IMR-90 (cell line): ENCODE measurements at regions not wholly inside any gene's neighbourhood (a gene's known extent, or its start where the extent isn't known, plus 50 kb on each side); places are given as distances from the start of the nearest gene placed in this dataset.
A peak's percentile ranks its signal among the peaks of the same experiment; 100 is the strongest.

ENCODE experiments used
- ATAC-seq: fragments of 200-7000 bp; cut with Tn5 transposase; 2 replicates; pipeline ENCODE4 v1.9.1; 2020; ENCODE audit warnings: low read depth, mild to moderate bottlenecking, moderate library complexity
- BruUV-seq: library from RNA; stranded (reverse); fragments of 400-500 nt; replicated peaks from 2 replicates; lab custom pipeline; 2021; lab: Mats Ljungman, UMichigan
- CTCF ChIA-PET: fragments of 300-600 bp; formaldehyde crosslinking; extraction: SDS; loops from one replicate; lab custom pipeline; 2021; ENCODE audit warnings: antibody characterized with exemption; lab: Yijun Ruan, JAX
- POLR2A ChIA-PET: fragments of 300-600 bp; sonication (Branson Sonifier 250); formaldehyde crosslinking; loops from one replicate; lab custom pipeline; 2022; ENCODE audit warnings: antibody characterized with exemption; ENCODE audit not compliant: unreplicated experiment; lab: Charles Lee
- DNase-seq: peaks from one replicate; pipeline ENCODE4 v3.0.0; 2013
- H2AFZ ChIP-seq: replicated peaks from 2 replicates; pipeline ENCODE3; 2013; ENCODE audit warnings: low read length, mild to moderate bottlenecking; ENCODE audit not compliant: poor library complexity
- H2AK5ac ChIP-seq: 2 replicates; pipeline ENCODE4 v1.6.1; 2013; ENCODE audit warnings: low read depth, low read length, inconsistent platforms
- H2AK9ac ChIP-seq: replicated peaks from 2 replicates; pipeline ENCODE3; 2013; ENCODE audit warnings: mild to moderate bottlenecking, low read depth, low read length, moderate library complexity; ENCODE audit not compliant: poor library complexity
- H2BK120ac ChIP-seq: 2 replicates; pipeline ENCODE4 v1.6.1; 2013; ENCODE audit warnings: low read depth, low read length, inconsistent platforms
- H2BK15ac ChIP-seq: 3 replicates; pipeline ENCODE4 v1.6.1; 2013; ENCODE audit warnings: low read depth, low read length, inconsistent platforms
- H2BK20ac ChIP-seq: 2 replicates; pipeline ENCODE4 v1.6.1; 2013; ENCODE audit warnings: low read depth, mild to moderate bottlenecking, inconsistent platforms, low read length, moderate library complexity
- H2BK5ac ChIP-seq: 2 replicates; pipeline ENCODE4 v1.6.1; 2013; ENCODE audit warnings: mild to moderate bottlenecking, low read depth, low read length, inconsistent platforms; ENCODE audit not compliant: poor library complexity, severe bottlenecking
- H3K14ac ChIP-seq: replicated peaks from 2 replicates; pipeline ENCODE4 v1.6.1; 2013; ENCODE audit warnings: low read depth, low read length, inconsistent platforms
- H3K18ac ChIP-seq: 2 replicates; pipeline ENCODE4 v1.6.1; 2013; ENCODE audit warnings: low read depth, low read length, control low read depth
- H3K23ac ChIP-seq: 2 replicates; pipeline ENCODE4 v1.6.1; 2013; ENCODE audit warnings: low read depth, low read length, inconsistent platforms
- H3K27ac ChIP-seq: 2 replicates; pipeline ENCODE4 v1.5.1; 2013; ENCODE audit warnings: mild to moderate bottlenecking, control low read depth, low read length; ENCODE audit not compliant: insufficient read depth
- H3K27me3 ChIP-seq: 2 replicates; pipeline ENCODE4 v1.6.1; 2013; ENCODE audit warnings: low read length; ENCODE audit not compliant: control insufficient read depth, insufficient read depth
- H3K36me3 ChIP-seq: 2 replicates; pipeline ENCODE4 v1.6.1; 2013; ENCODE audit warnings: low read length, mixed read lengths; ENCODE audit not compliant: control insufficient read depth, insufficient read depth
- H3K4ac ChIP-seq: 2 replicates; pipeline ENCODE4 v1.6.1; 2013; ENCODE audit warnings: low read depth, low read length, inconsistent platforms
- H3K4me1 ChIP-seq: 2 replicates; pipeline ENCODE4 v1.6.1; 2013; ENCODE audit warnings: low read length, mixed read lengths; ENCODE audit not compliant: control insufficient read depth, insufficient read depth
- H3K4me2 ChIP-seq: 2 replicates; pipeline ENCODE4 v1.6.1; 2013; ENCODE audit warnings: low read depth, mild to moderate bottlenecking, control low read depth, low read length, moderate library complexity
- H3K4me3 ChIP-seq: 2 replicates; pipeline ENCODE4 v1.5.1; 2013; ENCODE audit warnings: low read depth, mild to moderate bottlenecking, control low read depth, low read length, moderate library complexity; ENCODE audit not compliant: insufficient read depth
- H3K56ac ChIP-seq: 2 replicates; pipeline ENCODE4 v1.6.1; 2013; ENCODE audit warnings: low read length, inconsistent platforms; ENCODE audit not compliant: insufficient read depth; ENCODE audit errors: extremely low read depth
- H3K79me1 ChIP-seq, 2 experiments: 2 replicates each; pipeline ENCODE4 v1.6.1; 2013; ENCODE audit warnings: low read length in 2 of 2, inconsistent platforms in 1 of 2, low read depth in 1 of 2
- H3K9ac ChIP-seq: 2 replicates; pipeline ENCODE4 v1.6.1; 2013; ENCODE audit warnings: low read depth, low read length, control low read depth
- H3K9me1 ChIP-seq: 2 replicates; pipeline ENCODE4 v1.6.1; 2013; ENCODE audit warnings: low read length, inconsistent platforms; ENCODE audit not compliant: insufficient read depth
- H3K9me3 ChIP-seq: 2 replicates; pipeline ENCODE4 v1.6.1; 2013; ENCODE audit warnings: low read length; ENCODE audit not compliant: control insufficient read depth, insufficient read depth
- H4K20me1 ChIP-seq: 2 replicates; pipeline ENCODE4 v1.6.1; 2013; ENCODE audit warnings: low read length, inconsistent platforms; ENCODE audit not compliant: insufficient read depth
- H4K5ac ChIP-seq: 2 replicates; pipeline ENCODE4 v1.6.1; 2013; ENCODE audit warnings: mild to moderate bottlenecking, low read depth, low read length, control low read depth
- H4K8ac ChIP-seq, 2 experiments: 2 replicates each; pipeline ENCODE4 v1.6.1; 2013; ENCODE audit warnings: low read depth in 2 of 2, low read length in 2 of 2, control low read depth in 1 of 2, inconsistent platforms in 1 of 2
- H4K91ac ChIP-seq: 2 replicates; pipeline ENCODE4 v1.6.1; 2013; ENCODE audit warnings: low read depth, low read length, inconsistent platforms; ENCODE audit not compliant: insufficient read depth
- BHLHE40 ChIP-seq: fragments of 150-350 bp; IDR thresholded peaks from 2 replicates; pipeline ENCODE4 v1.6.1; 2016; ENCODE audit warnings: mild to moderate bottlenecking, low read depth, low read length
- CEBPB ChIP-seq: IDR thresholded peaks from 2 replicates; pipeline ENCODE4 v1.6.1; 2012; ENCODE audit warnings: low read depth, low read length, improper control_type of control experiment
- CHD1 ChIP-seq: IDR thresholded peaks from 2 replicates; pipeline ENCODE4 v1.6.1; 2012; ENCODE audit warnings: low read depth, low read length, improper control_type of control experiment
- CTCF ChIP-seq: conservative IDR thresholded peaks from 2 replicates; pipeline ENCODE4 v1.5.1; 2012; ENCODE audit warnings: mild to moderate bottlenecking, low read depth, low read length, improper control_type of control experiment
- ELK1 ChIP-seq: fragments of 150-350 bp; IDR thresholded peaks from 2 replicates; pipeline ENCODE4 v1.6.1; 2016; ENCODE audit warnings: low read depth, mild to moderate bottlenecking, low read length, moderate library complexity, borderline replicate concordance
- FOS ChIP-seq: fragments of 150-350 bp; IDR thresholded peaks from 2 replicates; pipeline ENCODE4 v1.6.1; 2016; ENCODE audit warnings: low read depth, low read length
- MAFK ChIP-seq: IDR thresholded peaks from 2 replicates; pipeline ENCODE4 v1.6.1; 2012; ENCODE audit warnings: low read depth, low read length, improper control_type of control experiment
- MXI1 ChIP-seq: IDR thresholded peaks from 2 replicates; pipeline ENCODE4 v1.6.1; 2012; ENCODE audit warnings: low read depth, mild to moderate bottlenecking, low read length, moderate library complexity, borderline replicate concordance
- NFE2L2 ChIP-seq: fragments of 150-350 bp; IDR thresholded peaks from 2 replicates; pipeline ENCODE4 v1.6.1; 2016; ENCODE audit warnings: low read depth, mild to moderate bottlenecking, low read length
- POLR2A ChIP-seq: IDR thresholded peaks from 2 replicates; pipeline ENCODE4 v1.6.1; 2012; ENCODE audit warnings: mild to moderate bottlenecking, low read depth, low read length
- RAD21 ChIP-seq: IDR thresholded peaks from 2 replicates; pipeline ENCODE4 v1.6.1; 2012; ENCODE audit warnings: low read length, improper control_type of control experiment
- RFX5 ChIP-seq: IDR thresholded peaks from 2 replicates; pipeline ENCODE4 v1.8.0; 2012; ENCODE audit warnings: low read depth, mild to moderate bottlenecking, low read length, moderate library complexity
- SMC3 ChIP-seq: fragments of 150-350 bp; IDR thresholded peaks from 2 replicates; pipeline ENCODE4 v1.6.1; 2016; ENCODE audit warnings: low read depth, mild to moderate bottlenecking, antibody characterized with exemption, low read length, moderate library complexity
- USF2 ChIP-seq: fragments of 150-350 bp; IDR thresholded peaks from 2 replicates; pipeline ENCODE4 v1.6.1; 2017; ENCODE audit warnings: mild to moderate bottlenecking, antibody characterized with exemption, low read length, low read depth
- WGBS, 2 experiments: methylation state at CpG; one replicate each; pipeline versions ENCODE4 v1.1.5 to v1.1.7; 2013; ENCODE audit warnings: missing lambda C conversion rate in 2 of 2; ENCODE audit not compliant: insufficient read length in 1 of 2; ENCODE audit errors: extremely low coverage in 2 of 2; 5-methylcytosine and 5-hydroxymethylcytosine counted together
- dilution Hi-C: fragments of 300-500 bp; cut with HindIII; formaldehyde crosslinking; loops from one replicate; pipeline ENCODE4 v1.14.3; 2018; ENCODE audit warnings: low sequenced_read_pairs; ENCODE audit not compliant: unreplicated experiment
- in situ Hi-C: fragments of 300-500 bp; cut with MboI; formaldehyde crosslinking; loops from 3 replicates; pipeline ENCODE4 v1.14.3; 2019; ENCODE audit warnings: low sequenced_read_pairs, inconsistent platforms, mixed read lengths
- intact Hi-C: fragments of 100-400 bp; cut with micrococcal nuclease; formaldehyde crosslinking; loops from 2 replicates; pipeline ENCODE4 v1.10.0; 2022

- Histone ChIP-seq H3K27ac (peak overlapping the region; percentile 41; the same call in 1 of the 2 replicates), H2AFZ (no peak overlapping the region), H3K56ac (no peak overlapping the region), H3K23ac (peak overlapping the region; percentile 5; the same call in 1 of the 2 replicates), H2BK20ac (peak overlapping the region; percentile 69), H3K14ac (peak overlapping the region; percentile 53), H3K4ac (peak overlapping the region; percentile 52), H3K9me3 (no peaks in the 10 kb centered on the region), H3K36me3 (no peaks in the 10 kb centered on the region), H3K9me1 (peaks cover 13% of the 10 kb centered on the region), H4K8ac (peak overlapping the region in 1 of 2 experiments; percentile 75; a peak in 2 of 4 replicates), H4K20me1 (peaks cover 3% of the 10 kb centered on the region; the same call in 1 of the 2 replicates), H2BK5ac (peak overlapping the region; percentile 83), H3K27me3 (no peaks in the 10 kb centered on the region), H3K4me2 (peak overlapping the region; percentile 54), H4K91ac (peak overlapping the region; percentile 30; the same call in 1 of the 2 replicates), H3K4me3 (no peak overlapping the region), H3K79me1 (no peaks in the 10 kb centered on the region; a peak in 1 of 4 replicates), H2AK5ac (peak overlapping the region; percentile 37; the same call in 1 of the 2 replicates), H3K4me1 (peaks cover 18% of the 10 kb centered on the region), H3K9ac (no peak overlapping the region), H2BK15ac (peak overlapping the region; percentile 9; the same call in 1 of the 3 replicates), H2BK120ac (peak overlapping the region; percentile 25; the same call in 1 of the 2 replicates), H3K18ac (peak overlapping the region; percentile 8; the same call in 1 of the 2 replicates), H2AK9ac (no peak overlapping the region), H4K5ac (no peak overlapping the region)
- ATAC-seq: peak; percentile 79
- intact Hi-C loops (loop anchor here (1.0 to 2.0 kb wide), 2 partner anchors 31 to 73 kb away; no protein-coding TSS in a partner anchor), in situ Hi-C loops (no loop called here), dilution Hi-C loops (no loop called here)
- WGBS, 2 experiments: no CpG with 5 or more reads among the region's 8 CpGs
- CTCF ChIA-PET: interaction anchor here (1.2 kb wide), 1 partner anchor 87 kb away, joined by 3 read pairs; no protein-coding TSS in a partner anchor
- peak; percentile 85 for DNase-seq
- POLR2A ChIA-PET: no interaction called here
- BruUV-seq: no TSS peak
- TF ChIP-seq CEBPB: no peak
- TF ChIP-seq SMC3: no peak
- TF ChIP-seq POLR2A: no peak
- TF ChIP-seq RAD21: peak; percentile 8; the same call in 1 of the 2 replicates
- TF ChIP-seq CTCF: no peak
- no peak for TF ChIP-seq USF2
- TF ChIP-seq FOS: peak; percentile 92
- no peak for TF ChIP-seq MXI1
- no peak for TF ChIP-seq ELK1
- peak; percentile 80 for TF ChIP-seq NFE2L2
- no peak for TF ChIP-seq CHD1
- TF ChIP-seq RFX5: no peak
- peak; percentile 3; the same call in 1 of the 2 replicates for TF ChIP-seq BHLHE40
- TF ChIP-seq MAFK: peak; percentile 34; the same call in 1 of the 2 replicates
Observed at GRCh38 chr2:8605351-8606065, 76.3 kb upstream of the ID2 start.
